ENCODE measurements at regions not wholly inside any gene's neighbourhood (a gene's known extent, or its start where the extent isn't known, plus 50 kb on each side); places are given as distances from the start of the nearest gene placed in this dataset.

DNA sequence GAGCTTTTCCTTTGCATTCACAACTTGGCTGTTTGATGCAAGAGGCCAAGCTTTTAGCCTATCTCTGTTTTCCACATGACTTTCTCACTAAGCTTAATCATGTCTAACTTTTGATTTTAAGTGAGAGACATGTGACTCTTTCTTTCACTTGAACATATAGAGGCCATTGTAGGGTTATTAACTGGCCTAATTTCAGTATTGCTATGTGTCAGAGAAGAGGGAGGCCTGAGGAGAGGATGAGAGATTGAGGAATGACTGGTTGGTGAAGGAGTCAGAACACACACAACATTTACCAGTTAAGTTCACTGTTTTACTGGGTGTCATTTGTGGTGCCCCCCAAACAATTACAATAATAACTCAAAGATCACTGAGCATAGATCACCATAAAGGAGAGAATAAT lies 193.5 kb downstream of the CYYR1 start:
- TF ChIP-seq, protein P1, sequence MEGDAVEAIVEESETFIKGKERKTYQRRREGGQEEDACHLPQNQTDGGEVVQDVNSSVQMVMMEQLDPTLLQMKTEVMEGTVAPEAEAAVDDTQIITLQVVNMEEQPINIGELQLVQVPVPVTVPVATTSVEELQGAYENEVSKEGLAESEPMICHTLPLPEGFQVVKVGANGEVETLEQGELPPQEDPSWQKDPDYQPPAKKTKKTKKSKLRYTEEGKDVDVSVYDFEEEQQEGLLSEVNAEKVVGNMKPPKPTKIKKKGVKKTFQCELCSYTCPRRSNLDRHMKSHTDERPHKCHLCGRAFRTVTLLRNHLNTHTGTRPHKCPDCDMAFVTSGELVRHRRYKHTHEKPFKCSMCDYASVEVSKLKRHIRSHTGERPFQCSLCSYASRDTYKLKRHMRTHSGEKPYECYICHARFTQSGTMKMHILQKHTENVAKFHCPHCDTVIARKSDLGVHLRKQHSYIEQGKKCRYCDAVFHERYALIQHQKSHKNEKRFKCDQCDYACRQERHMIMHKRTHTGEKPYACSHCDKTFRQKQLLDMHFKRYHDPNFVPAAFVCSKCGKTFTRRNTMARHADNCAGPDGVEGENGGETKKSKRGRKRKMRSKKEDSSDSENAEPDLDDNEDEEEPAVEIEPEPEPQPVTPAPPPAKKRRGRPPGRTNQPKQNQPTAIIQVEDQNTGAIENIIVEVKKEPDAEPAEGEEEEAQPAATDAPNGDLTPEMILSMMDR (conservative IDR thresholded peaks at IDR 0.05; ENCODE audit: low read depth, low read length) = no peak
- H3K4me3 ChIP-seq (ENCODE audit: low read length) = no peak overlapping the region
- DNase-seq (ENCODE audit: low read depth) = no peak

DNA sequence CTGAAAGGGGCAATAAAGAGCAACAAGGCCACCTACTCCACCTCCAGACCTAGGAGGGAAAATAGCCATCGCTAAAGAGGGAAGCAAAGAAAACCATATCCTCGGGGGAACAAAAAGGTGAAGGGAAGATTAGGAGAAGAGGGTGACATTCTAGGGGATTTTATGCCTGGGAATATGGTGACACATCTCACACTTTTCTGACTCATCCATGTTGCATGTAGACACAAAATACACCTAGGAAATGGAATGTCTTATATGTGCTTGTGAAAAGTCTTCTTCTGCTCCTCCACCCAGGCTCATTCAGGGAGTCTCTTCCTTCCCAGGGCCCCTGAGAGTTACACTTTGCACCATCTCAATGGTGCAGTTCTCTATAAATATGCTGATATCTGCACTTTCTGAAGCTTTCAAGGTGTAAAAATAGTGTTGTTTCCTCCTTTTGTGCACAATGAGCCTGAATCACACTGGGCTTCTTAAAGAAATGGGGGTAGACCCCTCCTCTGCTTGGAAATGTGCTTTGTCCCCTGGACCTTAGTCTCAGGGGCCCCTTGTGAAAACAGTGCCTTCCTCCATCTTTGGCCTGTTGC lies 195.9 kb downstream of the CYYR1 start:
- TF ChIP-seq, protein P1 (conservative IDR thresholded peaks at IDR 0.05; ENCODE audit: low read depth, low read length) = no peak
- no peak for DNase-seq (ENCODE audit: low read depth)
- no peak overlapping the region for H3K4me3 ChIP-seq (ENCODE audit: low read length)

DNA sequence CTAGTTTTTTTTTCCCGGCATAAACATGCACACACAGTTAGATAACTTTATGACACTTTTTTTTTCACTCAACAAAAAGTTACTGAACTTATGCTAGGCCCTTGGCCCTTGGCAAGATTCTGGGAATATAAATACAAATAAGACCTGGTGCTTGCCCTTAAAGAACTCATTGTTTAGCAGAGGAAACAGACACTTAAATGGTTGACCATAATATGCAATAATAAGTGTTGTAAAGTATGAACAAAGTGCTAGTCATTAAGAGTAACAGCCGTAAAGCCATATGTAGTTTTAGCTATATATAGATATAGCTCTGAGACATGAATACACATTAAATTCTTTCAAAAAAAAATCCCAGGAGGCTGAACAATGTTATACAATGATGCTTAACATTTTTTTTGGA lies 198.3 kb downstream of the CYYR1 start:
- TF ChIP-seq, protein P1 (conservative IDR thresholded peaks at IDR 0.05; ENCODE audit: low read depth, low read length) = no peak
- H3K4me3 ChIP-seq (ENCODE audit: low read length) = no peak overlapping the region
- DNase-seq (ENCODE audit: low read depth) = no peak

DNA sequence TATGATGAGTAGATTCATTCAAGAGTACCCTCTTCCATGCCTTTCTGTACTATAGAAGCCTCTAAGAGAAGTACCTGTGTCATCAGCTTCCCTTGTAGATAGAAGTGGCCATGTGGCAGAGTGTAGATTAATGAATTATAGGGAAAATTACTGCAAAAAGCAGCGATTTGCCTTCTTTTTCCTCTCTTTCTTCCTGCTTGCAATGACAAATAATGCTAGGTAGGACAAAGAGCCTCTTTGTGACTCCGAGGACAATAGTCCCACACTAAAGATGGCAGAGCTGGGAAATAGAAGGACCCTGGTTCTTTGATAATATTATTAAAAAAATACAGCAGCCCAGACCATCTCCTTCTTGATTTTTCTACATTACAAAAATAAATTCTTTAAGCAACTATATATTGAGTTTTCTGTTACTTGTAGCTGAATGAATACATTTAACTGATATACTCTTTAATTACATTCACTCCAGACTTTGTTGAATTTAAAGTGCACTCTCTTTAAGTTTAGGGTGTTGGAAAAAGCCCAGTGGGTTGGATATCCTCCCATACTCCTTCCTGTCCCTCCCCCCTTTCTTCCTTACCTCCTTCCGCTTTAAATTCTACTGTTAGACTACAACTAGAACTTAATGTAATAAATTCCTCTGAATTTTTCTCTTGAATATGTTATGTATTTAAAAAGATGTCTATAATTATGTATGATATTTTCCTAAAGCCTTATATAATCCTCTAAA lies 198.2 kb upstream of the APP start:
- no peak overlapping the region for H3K4me3 ChIP-seq (ENCODE audit: low read length)
- DNase-seq (ENCODE audit: low read depth) = no peak
- TF ChIP-seq, protein P1 (conservative IDR thresholded peaks at IDR 0.05; ENCODE audit: low read depth, low read length) = no peak

DNA sequence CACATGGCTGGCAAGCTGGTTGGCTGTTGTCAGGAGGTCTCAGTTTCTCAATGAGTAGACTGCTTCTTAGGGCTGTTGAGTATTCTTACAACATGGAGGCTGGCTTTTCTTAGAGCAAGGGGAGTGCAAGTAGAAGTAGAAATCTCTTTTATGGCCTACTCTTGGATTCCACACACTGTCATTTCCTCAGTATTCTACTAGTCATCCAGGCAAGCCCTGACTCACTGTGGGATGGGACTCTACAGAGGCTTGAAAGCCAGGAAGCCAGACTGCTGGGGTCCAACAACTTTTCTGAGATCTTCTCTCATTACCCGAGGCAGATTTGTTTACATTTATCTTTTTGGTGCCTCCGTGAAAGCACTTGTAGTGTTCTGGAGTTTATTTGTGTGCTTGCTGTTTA lies 196.2 kb upstream of the APP start:
- H3K4me3 ChIP-seq (ENCODE audit: low read length) = no peak overlapping the region
- no peak for DNase-seq (ENCODE audit: low read depth)
- TF ChIP-seq, protein P1 (conservative IDR thresholded peaks at IDR 0.05; ENCODE audit: low read depth, low read length) = no peak

DNA sequence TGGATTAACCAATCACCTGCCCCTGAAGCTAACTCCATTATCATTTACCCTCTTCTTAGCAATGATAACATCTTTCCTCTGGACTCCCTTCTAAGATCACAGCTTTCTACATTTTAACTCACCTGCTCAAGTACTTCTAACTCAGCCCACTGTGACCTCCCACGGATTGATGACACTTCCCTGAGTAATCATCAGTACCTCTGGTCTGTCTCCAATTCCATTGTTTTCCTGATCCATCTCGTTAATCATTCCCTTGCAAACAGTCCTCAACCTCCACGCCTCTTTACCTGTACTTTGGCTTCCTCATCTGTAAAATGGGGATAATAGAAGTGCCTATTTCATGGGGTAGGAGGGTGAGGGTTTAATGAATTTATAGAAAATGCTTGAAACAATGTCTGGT lies 195.3 kb upstream of the APP start:
- TF ChIP-seq, protein P1 (conservative IDR thresholded peaks at IDR 0.05; ENCODE audit: low read depth, low read length) = no peak
- no peak for DNase-seq (ENCODE audit: low read depth)
- H3K4me3 ChIP-seq (ENCODE audit: low read length) = no peak overlapping the region

DNA sequence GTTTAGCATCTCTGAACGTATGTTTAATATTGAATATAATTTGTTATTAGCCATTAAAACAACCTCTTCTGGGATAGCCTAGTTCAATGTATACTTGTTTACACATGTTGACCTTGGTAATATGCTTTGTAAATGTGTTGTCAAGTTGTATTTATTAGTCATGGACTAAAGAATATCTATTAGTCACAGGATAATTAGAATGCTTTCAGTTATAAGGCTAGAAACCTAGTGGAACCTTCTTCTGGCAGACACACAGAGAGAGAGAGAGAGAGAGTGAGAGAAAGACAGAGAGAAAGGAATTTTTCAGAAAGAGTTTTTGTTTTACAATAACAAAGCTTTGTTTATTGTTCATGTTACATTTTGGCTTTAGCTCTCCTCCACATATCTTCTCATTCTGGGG lies 181.1 kb upstream of the APP start:
- H3K4me3 ChIP-seq (ENCODE audit: low read length) = no peak overlapping the region
- TF ChIP-seq, protein P1 (conservative IDR thresholded peaks at IDR 0.05; ENCODE audit: low read depth, low read length) = no peak
- no peak for DNase-seq (ENCODE audit: low read depth)

Data from retinal pigment epithelial cell (primary cell).